Activated CD8-positive, alpha-beta T cell treated with anti-CD3 and anti-CD28 coated beads for 36 hours (primary cell): ENCODE measurements at regions not wholly inside any gene's neighbourhood (a gene's known extent, or its start where the extent isn't known, plus 50 kb on each side); places are given as distances from the start of the nearest gene placed in this dataset.

Experiments
- ATAC-seq: fragments of 200-7000 bp; cut with Tn5 transposase; one replicate; pipeline ENCODE4 v1.10.0; 2021; ENCODE audit warnings: mild to moderate bottlenecking, moderate library complexity
- CTCF ChIA-PET: fragments of 350-600 bp; sonication (Branson Sonifier 250); formaldehyde crosslinking; loops from one replicate; lab custom pipeline; 2021; ENCODE audit warnings: antibody characterized with exemption; lab: Charles Lee
- POLR2A ChIA-PET: fragments of 350-600 bp; sonication (Branson Sonifier 250); formaldehyde crosslinking; loops from one replicate; lab custom pipeline; 2021; ENCODE audit warnings: antibody characterized with exemption; lab: Charles Lee
- DNase-seq: peaks from one replicate; pipeline ENCODE4 v3.0.0-alpha.2; 2020
- H3K27ac Mint-ChIP-seq: one replicate; pipeline ENCODE4 v1.8.0; 2021; ENCODE audit warnings: mild to moderate bottlenecking, mixed read lengths
- H3K27me3 Mint-ChIP-seq: one replicate; pipeline ENCODE4 v1.8.0; 2021; ENCODE audit warnings: mixed read lengths
- H3K36me3 Mint-ChIP-seq: one replicate; pipeline ENCODE4 v1.8.0; 2021; ENCODE audit warnings: low read depth, mixed read lengths
- H3K4me1 Mint-ChIP-seq: one replicate; pipeline ENCODE4 v1.8.0; 2021; ENCODE audit warnings: low read depth, mixed read lengths
- H3K4me3 Mint-ChIP-seq: one replicate; pipeline ENCODE4 v1.8.0; 2021; ENCODE audit warnings: mild to moderate bottlenecking, moderate library complexity, mixed read lengths
- H3K9me3 Mint-ChIP-seq: one replicate; pipeline ENCODE4 v1.8.0; 2021; ENCODE audit warnings: mixed read lengths
- CTCF ChIP-seq: fragments of 200-600 bp; IDR thresholded peaks from one replicate; pipeline ENCODE4 v1.8.0; 2022; ENCODE audit warnings: antibody characterized with exemption, mild to moderate bottlenecking
- intact Hi-C: fragments of 100-400 bp; cut with micrococcal nuclease; formaldehyde crosslinking; loops from one replicate; pipeline ENCODE4 v1.10.0; 2022

- no peak for TF ChIP-seq CTCF
- H3K27me3 Mint-ChIP-seq = peaks cover 33% of the 10 kb centered on the region
- ATAC-seq (no peak), DNase-seq (no peak)
- no peak overlapping the region for H3K4me3 Mint-ChIP-seq
- H3K9me3 Mint-ChIP-seq = no peaks in the 10 kb centered on the region
- H3K27ac Mint-ChIP-seq = no peak overlapping the region
- POLR2A ChIA-PET = no interaction called here
- no peaks in the 10 kb centered on the region for H3K36me3 Mint-ChIP-seq
- peaks cover 6% of the 10 kb centered on the region for H3K4me1 Mint-ChIP-seq
- intact Hi-C loops = no loop called here
- CTCF ChIA-PET = no interaction called here
Observed at GRCh38 chr15:60254416-60254815, 143.4 kb downstream of the ANXA2 start.

GRCh38 chr15:60255390-60255789 is 142.4 kb downstream of the ANXA2 start:
- Mint-ChIP-seq H3K36me3 (no peaks in the 10 kb centered on the region), H3K4me3 (no peak overlapping the region), H3K27me3 (peaks cover 38% of the 10 kb centered on the region), H3K4me1 (peaks cover 6% of the 10 kb centered on the region), H3K9me3 (no peaks in the 10 kb centered on the region), H3K27ac (no peak overlapping the region)
- no peak for TF ChIP-seq CTCF
- ChIA-PET POLR2A (no interaction called here), CTCF (no interaction called here)
- ATAC-seq (peak; percentile 97), DNase-seq (peak; percentile 47)
- intact Hi-C loops = no loop called here

- peaks cover 6% of the 10 kb centered on the region for H3K4me1 Mint-ChIP-seq
- H3K9me3 Mint-ChIP-seq = no peaks in the 10 kb centered on the region
- no peak for TF ChIP-seq CTCF
- peaks cover 26% of the 10 kb centered on the region for H3K27me3 Mint-ChIP-seq
- CTCF ChIA-PET = interaction anchor here (0.8 to 1.3 kb wide), 2 partner anchors 69 to 566 kb away, joined by 3 to 5 read pairs; no protein-coding TSS in a partner anchor
- ATAC-seq (no peak), DNase-seq (no peak)
- H3K27ac Mint-ChIP-seq = no peak overlapping the region
- POLR2A ChIA-PET = no interaction called here
- H3K4me3 Mint-ChIP-seq = no peak overlapping the region
- H3K36me3 Mint-ChIP-seq = no peaks in the 10 kb centered on the region
- intact Hi-C loops = no loop called here
Observed at GRCh38 chr15:60257591-60258159, 140.1 kb downstream of the ANXA2 start.

- ATAC-seq (no peak), DNase-seq (no peak)
- CTCF ChIA-PET = no interaction called here
- TF ChIP-seq CTCF = no peak
- intact Hi-C loops = no loop called here
- H3K27ac Mint-ChIP-seq = no peak overlapping the region
- H3K36me3 Mint-ChIP-seq = no peaks in the 10 kb centered on the region
- peaks cover 15% of the 10 kb centered on the region for H3K27me3 Mint-ChIP-seq
- POLR2A ChIA-PET = no interaction called here
- peaks cover 6% of the 10 kb centered on the region for H3K4me1 Mint-ChIP-seq
- H3K9me3 Mint-ChIP-seq = no peaks in the 10 kb centered on the region
- no peak overlapping the region for H3K4me3 Mint-ChIP-seq
Observed at GRCh38 chr15:60259469-60259868, 138.3 kb downstream of the ANXA2 start.

GRCh38 chr15:60264088-60264487 is 133.7 kb downstream of the ANXA2 start:
- Mint-ChIP-seq H3K9me3 (no peaks in the 10 kb centered on the region), H3K27me3 (peaks cover 18% of the 10 kb centered on the region), H3K36me3 (no peaks in the 10 kb centered on the region), H3K4me1 (no peaks in the 10 kb centered on the region), H3K27ac (no peak overlapping the region), H3K4me3 (no peak overlapping the region)
- DNase-seq = no peak
- no peak for ATAC-seq
- CTCF ChIA-PET = interaction anchor here (1.1 kb wide), 1 partner anchor 84 kb away, joined by 3 read pairs; no protein-coding TSS in a partner anchor
- intact Hi-C loops = no loop called here
- TF ChIP-seq CTCF = no peak
- POLR2A ChIA-PET = interaction anchor here (1.5 kb wide), 1 partner anchor 8 kb away, joined by 3 read pairs; no protein-coding TSS in a partner anchor
